ENCODE measurements at regions not wholly inside any gene's neighbourhood (a gene's known extent, or its start where the extent isn't known, plus 50 kb on each side); places are given as distances from the start of the nearest gene placed in this dataset.

DNA sequence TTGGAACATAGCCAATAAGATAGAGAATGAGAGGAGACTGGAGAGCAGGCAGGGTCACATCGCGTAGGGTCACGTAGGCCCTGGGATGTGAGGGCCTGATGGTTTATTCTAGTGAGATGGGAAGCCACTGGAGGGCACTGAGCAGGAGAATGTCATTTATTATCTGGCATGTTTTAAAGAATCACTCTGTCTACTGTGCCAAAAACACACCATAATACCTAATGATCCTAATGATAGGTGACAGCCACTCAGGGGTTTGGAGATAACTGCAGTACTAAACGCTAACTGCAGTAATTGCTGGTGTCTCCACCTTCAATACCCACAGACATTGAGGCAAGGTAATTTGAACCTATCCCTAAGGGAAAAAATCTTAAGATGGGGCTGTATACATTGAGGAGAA is 185.4 kb downstream of the TTLL7 start:
- no peak for DNase-seq

DNA sequence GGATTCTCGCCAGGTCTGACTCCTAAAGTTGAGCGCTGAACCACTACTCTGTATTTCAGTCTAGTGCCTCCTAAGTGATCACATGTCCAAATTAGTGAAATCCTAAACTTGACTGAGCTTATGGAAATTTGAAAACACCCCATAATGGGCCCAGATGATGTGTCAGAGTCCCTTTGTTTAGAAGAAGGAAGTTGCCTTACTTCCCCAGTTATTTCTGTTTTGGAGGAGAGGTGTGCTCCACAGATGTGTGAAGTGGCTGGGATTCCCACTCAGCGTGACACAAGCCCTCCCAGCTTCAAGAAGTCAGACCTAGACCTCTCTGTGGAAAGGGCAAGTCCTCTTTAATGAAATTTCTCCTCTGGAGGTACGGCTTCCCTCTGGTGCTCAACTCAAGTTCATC is 188.8 kb downstream of the TTLL7 start:
- DNase-seq: no peak

DNA sequence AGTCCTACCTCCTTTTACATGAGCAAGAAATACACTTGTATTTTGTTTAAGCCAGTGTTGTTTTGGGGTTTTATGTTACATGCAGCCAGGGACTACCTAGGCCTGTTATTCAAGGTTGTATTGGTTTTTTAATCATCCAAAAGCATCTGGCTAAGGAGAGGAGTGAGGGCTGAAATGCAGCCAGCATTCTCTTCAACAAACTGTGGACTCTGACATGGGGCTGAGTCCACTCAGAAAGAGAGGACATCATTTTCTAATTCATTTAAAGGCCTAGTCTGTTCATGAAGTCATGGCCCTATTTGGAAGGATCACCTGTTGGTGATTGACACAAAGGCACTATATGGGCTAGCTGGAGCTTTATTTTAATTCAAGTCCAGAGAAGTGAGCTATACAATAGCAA is 190.4 kb downstream of the TTLL7 start:
- no peak for DNase-seq

DNA sequence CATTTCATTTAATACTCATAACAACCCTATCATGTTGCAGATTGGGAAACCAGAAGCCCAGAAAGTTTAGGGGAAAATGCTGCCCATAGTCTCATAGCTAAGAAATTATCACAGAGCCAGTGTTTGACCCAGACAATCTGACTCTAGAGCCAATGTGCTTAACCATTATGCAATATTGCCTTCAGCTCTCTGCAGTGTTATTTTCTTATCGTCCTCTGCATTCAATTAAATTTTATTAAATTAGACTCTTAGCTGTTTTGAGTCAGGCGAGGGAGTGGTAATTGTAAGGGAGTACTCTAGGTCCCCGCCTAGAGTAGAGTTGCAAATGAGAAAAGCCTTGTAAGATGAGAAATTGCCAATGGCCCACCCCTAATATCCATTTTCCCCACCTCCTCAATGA is 191.1 kb downstream of the TTLL7 start:
- no peak for DNase-seq

DNA sequence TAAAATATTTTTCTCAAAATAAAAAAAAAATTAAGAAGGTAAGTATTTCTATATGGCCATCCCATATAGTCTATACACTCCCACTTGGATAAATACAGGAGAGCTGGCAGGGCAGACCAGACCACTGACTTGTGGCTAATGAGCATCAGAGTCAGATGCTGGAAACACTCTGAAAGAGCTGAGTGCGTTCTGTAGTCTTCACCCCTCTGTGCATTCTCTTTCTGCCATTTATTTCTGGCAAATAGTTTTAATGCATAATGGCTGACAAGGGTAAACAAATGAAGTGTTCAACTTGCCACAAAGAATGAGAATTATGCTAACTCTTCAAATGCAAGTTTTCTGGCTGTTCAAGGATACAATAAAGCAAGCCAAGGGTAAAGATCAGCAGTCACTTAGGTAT is 191.7 kb downstream of the TTLL7 start:
- no peak for DNase-seq

DNA sequence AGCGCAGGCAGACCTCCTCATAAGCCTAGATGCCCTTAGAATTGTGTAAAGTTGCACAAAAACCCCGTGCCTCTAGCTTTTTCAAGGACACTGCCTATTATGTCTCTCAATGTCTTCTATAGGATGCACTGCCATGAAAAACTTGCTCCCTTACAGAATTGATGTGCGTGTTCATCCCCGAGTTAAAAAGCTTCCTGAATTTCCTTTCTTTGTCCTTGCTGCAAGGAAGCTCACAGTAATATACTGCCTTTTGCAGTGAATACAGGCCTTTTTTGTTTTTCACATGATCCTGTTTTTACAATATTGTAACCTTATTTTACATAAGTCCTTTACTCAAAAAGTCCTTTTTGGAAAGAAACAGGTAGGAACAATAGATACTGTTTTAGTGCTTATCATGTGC is 193.0 kb downstream of the TTLL7 start:
- no peak for DNase-seq

DNA sequence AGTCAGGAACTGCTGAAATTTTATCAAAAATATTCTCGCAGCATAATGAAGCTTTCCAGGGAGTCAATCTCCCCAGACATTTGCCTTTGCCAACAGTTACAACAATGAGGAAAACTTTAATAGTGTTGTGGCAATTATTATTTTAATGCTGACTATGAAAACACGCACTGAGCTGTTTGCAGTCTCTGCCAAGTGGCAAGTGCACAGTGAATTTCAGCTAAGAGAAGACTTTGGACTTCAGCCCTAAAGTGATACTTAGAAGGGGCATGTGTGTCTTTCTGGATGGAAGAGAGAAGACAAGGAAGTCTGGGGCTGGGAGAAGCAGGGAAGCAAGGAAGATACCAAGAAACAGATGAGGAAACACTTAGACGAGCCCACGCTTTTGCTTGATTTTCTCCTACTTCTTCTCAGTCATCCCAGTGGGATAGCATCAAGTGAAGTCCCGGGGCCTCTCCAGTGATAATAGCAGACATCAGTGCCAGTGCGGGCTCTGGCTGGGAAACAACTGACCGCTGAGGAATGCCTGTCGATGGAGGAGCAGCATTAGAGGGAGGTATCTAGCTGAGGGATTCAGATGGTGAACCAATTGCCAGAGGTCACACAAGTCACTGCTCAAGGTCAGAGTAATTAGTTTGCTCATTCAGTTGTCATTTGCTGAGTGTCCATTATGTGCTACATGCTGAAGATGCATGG is 196.3 kb downstream of the TTLL7 start:
- DNase-seq: no peak

DNA sequence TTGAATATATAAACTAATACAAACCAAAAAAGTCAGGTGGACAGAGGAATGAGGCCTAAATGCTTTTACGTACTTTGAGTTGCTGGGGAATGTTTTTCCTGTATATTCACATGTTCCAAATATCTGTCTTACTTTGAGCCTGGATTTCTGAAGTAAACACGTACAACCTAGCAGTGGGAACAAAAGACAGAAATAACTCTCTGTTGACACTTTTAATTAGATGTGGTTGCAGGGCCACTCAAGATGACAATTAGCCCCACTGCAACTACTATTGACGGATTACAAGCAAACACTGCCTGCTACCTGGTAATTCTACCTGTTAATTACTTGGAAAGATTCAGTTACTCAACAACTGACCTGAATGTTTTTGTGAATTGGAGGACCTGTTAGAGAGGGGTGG is 196.9 kb downstream of the TTLL7 start:
- no peak for DNase-seq

DNA sequence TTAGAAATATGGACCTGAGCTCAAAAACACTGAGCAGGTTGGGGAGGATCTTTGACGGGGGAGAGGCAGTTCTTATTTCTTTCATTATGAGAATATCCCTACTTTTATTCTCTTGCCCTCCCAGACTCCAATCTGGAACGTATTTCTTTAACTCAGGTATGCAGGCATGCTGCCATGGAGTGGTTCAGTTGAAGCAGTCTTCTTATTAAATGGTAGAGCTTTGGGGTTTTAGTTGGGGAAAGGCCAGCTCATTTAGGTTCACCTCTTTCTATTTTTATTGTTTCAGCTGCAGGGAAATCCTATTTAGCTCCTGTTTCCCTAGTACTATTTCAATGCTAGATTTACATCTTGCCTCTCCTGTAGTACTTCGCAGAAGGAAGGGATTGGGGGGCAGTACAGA is 198.9 kb downstream of the TTLL7 start:
- DNase-seq: no peak

GRCh38 chr1:83799594-83799993 is 199.3 kb downstream of the TTLL7 start:
- DNase-seq: no peak

DNA sequence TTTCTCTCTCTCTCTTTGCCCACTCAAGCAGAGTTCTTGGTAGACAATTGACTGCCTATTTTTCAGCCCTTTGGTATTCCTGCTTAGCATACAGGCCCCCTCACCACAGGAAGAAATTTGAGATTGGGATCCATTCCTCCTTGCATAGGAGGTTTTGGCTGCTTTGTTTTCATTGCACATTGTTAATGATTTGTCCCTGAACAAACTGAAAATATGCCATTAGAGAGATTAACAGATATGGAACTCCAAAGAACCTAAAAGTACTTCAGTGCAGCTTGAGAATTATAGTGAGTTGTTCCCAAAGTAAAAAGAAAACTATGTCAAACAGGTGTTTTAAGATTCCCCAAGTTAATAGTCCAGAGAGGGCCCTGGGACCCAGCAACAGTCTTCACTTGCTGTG is 200.0 kb downstream of the TTLL7 start:
- no peak for DNase-seq

GRCh38 chr1:83796409-83796808 is 202.5 kb downstream of the TTLL7 start:
- no peak for DNase-seq

- no peak for DNase-seq
These were observed 204.5 kb downstream of the TTLL7 start for GRCh38 chr1:83794384-83794783.

DNA sequence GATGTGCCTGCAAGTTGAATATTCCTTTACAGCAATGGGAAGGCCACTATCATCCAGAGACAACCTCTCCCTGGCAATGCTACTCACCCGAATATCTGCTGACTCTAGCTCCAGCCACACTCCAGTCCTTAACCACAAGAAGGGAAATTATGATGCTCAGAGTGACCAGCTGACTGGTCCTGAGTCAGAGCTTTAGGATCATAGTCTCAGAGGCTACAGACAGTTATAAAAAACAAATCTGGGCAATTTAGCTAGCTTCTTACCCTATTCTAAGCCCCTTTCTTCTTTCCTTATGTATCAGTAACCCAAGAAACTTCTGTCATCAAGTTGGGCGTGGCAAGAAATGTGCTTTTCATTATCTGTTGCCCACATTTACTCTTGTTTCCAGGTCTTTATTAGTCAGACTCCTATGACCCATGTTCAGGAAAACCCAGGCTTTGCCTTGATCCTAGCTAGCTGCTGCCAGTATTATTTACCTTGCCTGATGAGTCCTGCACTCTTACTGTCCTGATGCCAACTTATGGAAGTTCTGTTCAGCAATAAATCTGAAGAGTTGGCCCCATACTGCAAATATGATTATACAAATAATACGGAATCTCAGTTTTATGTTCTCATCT is 207.0 kb downstream of the TTLL7 start:
- DNase-seq: no peak

GRCh38 chr1:83790446-83790845 is 208.5 kb downstream of the TTLL7 start:
- DNase-seq: no peak

- no peak for DNase-seq
These were observed 211.5 kb downstream of the TTLL7 start for GRCh38 chr1:83787246-83787998.

DNA sequence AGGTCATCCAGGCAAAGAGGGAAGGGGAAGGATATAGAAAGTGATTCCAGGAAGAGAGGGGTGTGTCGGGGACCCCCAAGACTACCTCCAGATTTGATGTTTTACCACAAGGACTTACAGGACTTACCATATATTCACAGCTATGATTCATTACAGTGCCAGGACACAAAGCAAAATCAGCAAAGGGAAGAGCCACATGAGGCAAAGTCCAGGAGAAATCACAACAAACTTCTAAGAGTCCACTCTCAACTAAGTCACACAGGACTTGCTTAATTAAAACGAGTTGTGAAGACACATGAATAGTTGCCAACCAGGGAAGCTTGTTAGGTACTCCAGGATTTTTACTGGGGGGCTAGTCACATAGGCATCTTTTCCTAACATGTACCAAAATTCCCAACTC is 217.3 kb downstream of the TTLL7 start:
- DNase-seq: no peak

DNA sequence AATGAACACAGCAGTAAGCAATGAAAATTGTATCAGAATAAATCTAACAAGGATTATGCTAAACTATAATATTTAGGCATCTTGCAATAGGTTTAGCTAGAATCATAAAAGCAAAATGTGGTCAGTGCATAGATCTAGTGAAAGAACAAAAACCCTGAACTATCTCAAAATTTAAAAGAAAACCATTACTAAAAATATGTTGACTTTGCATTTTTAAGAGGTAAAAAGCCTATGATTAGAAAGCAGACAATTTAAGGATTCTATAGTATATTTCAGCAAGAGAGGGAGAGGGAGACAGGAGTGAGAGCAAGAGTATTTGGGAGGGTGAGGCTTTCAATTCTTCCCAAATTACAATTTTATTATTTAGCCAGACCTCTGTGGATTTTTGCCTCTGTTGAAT is 219.4 kb downstream of the TTLL7 start:
- no peak for DNase-seq

DNA sequence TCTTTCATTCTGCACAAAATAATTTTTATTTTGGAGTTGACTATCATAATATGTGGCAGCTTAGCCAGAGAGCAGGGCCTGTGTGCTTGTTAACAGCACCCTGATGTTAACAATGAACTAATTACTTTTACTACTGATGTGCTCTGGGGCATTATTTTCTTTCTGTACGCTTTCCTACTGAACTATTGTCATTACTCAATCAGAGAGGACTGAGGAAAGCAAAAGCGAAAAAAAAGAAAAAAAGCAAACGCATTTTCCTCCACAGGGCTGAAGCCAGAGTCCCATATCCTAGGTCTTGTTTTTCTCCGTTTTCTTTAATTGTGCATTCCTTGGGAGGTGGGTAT is 221.2 kb downstream of the TTLL7 start:
- DNase-seq: no peak

- DNase-seq: no peak
These were observed 221.8 kb downstream of the TTLL7 start for GRCh38 chr1:83776913-83777757.

- DNase-seq: no peak
These were observed 222.8 kb downstream of the TTLL7 start for GRCh38 chr1:83775977-83776603.

DNA sequence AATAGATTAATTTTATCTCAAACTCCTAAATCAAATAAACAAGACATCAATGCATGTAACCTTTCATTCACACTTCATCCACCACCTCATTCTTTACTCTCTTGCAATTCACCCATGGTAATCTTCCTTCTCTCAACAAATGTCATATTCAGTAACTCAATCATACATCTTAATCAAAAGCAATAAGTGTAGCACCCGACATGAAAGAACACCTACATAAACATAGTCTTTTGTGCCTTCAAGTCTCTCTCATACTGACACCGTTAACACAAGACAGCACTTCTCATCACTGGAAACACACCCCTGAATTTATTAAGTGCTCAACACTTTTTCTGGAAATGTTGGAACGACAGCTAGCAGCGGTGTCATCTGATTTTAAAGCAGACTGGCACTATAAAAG is 225.9 kb downstream of the TTLL7 start:
- no peak for DNase-seq

DNA sequence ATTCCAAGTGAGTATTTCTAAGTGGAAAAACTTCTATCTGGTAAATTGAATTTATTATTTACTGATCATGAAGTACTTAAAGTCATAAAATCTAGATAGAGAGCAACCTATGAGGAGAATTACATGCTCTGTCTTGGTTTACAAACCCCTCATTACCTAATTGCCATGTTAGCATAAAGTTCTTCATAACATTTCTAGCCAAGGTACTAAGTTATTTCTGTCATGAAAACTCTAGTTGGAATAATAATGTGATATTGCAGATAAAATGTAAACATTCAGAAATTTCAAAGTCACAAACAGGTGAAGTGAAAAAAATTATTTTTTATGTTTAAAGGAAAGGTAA is 228.6 kb downstream of the TTLL7 start:
- DNase-seq: no peak
